ENCODE measurements at regions not wholly inside any gene's neighbourhood (a gene's known extent, or its start where the extent isn't known, plus 50 kb on each side); places are given as distances from the start of the nearest gene placed in this dataset.

GRCh38 chr2:133674066-133674432, 105.8 kb upstream of the NCKAP5 start:
- DNase-seq = no peak
- ATAC-seq (replicated peaks in 1 of 2) = no peak
- Mint-ChIP-seq H3K9me3 (peaks cover 2 to 11% of the 10 kb centered on the region in 2 donors), H3K4me3 (no peak overlapping the region), H3K36me3 (ENCODE audit: insufficient read depth in 2 of 2) (peaks cover 0 to 2% of the 10 kb centered on the region in 2 donors), H3K4me1 (ENCODE audit: low read depth) (no peaks in the 10 kb centered on the region), H3K27me3 (ENCODE audit: low read depth) (peaks cover 10% of the 10 kb centered on the region), H3K27ac (no peak overlapping the region)

- Mint-ChIP-seq H3K4me3 (no peak overlapping the region), H3K36me3 (ENCODE audit: insufficient read depth in 2 of 2) (peaks cover 0 to 1% of the 10 kb centered on the region in 2 donors), H3K4me1 (ENCODE audit: low read depth) (no peaks in the 10 kb centered on the region), H3K9me3 (peaks cover 0 to 6% of the 10 kb centered on the region in 2 donors), H3K27ac (no peak overlapping the region), H3K27me3 (ENCODE audit: low read depth) (peaks cover 10% of the 10 kb centered on the region)
- ATAC-seq (replicated peaks in 1 of 2) (no peak), DNase-seq (no peak)
These were observed 106.4 kb upstream of the NCKAP5 start for GRCh38 chr2:133674433-133675331.

DNA sequence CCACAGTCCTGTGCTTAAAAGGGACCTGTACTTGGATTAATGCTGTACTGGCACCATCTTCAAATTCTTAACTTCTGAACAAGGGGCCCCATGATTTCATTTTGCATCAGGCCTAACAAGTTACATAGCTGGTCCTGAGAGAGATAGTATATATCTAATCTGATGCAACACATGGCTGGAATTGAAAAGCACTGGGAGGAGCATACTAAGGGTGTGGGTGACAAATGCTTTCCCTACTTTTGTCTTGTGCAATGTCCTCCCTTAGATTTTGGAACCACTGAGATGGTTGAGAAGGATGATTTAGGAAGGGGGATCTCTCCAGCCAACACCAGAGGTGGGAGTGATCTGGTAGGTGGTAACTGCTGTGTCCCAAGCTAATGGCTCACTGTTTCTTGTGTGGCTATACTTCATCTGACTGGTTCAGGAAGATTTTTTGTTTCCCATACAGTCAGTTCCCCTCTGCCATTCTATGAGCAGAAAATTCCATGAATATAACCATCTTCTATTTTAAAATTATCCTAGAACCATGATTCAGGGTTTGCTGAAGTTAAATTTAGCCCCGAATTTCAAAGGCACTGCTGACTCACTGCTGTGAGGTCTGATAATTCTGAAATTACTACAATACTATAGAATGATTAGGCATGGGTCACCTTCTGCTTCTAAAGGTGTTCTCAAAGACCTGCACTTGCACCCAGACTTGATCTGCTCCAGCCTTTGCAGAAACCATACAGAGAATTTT, 108.3 kb upstream of the NCKAP5 start:
- no peaks in the 10 kb centered on the region for H3K4me1 Mint-ChIP-seq (ENCODE audit: low read depth)
- H3K4me3 Mint-ChIP-seq = no peak overlapping the region
- ATAC-seq (replicated peaks in 1 of 2) (no peak), DNase-seq (no peak)
- H3K27ac Mint-ChIP-seq = no peak overlapping the region
- H3K36me3 Mint-ChIP-seq (ENCODE audit: insufficient read depth in 2 of 2) = no peaks in the 10 kb centered on the region
- peaks cover 0 to 4% of the 10 kb centered on the region in 2 donors for H3K9me3 Mint-ChIP-seq
- peaks cover 10% of the 10 kb centered on the region for H3K27me3 Mint-ChIP-seq (ENCODE audit: low read depth)

GRCh38 chr2:133680343-133681049, 112.2 kb upstream of the NCKAP5 start:
- ATAC-seq (replicated peaks in 1 of 2) (no peak), DNase-seq (no peak)
- no peaks in the 10 kb centered on the region for H3K27me3 Mint-ChIP-seq (ENCODE audit: low read depth)
- H3K9me3 Mint-ChIP-seq = peaks cover 0 to 2% of the 10 kb centered on the region in 2 donors
- no peak overlapping the region for H3K27ac Mint-ChIP-seq
- no peak overlapping the region for H3K4me3 Mint-ChIP-seq
- no peaks in the 10 kb centered on the region for H3K4me1 Mint-ChIP-seq (ENCODE audit: low read depth)
- H3K36me3 Mint-ChIP-seq (ENCODE audit: insufficient read depth in 2 of 2) = no peaks in the 10 kb centered on the region

GRCh38 chr2:133682347-133682746, 114.1 kb upstream of the NCKAP5 start:
- no peak overlapping the region for H3K27ac Mint-ChIP-seq
- H3K9me3 Mint-ChIP-seq = no peaks in the 10 kb centered on the region
- ATAC-seq (replicated peaks in 1 of 2) = no peak
- no peak for DNase-seq
- no peaks in the 10 kb centered on the region for H3K4me1 Mint-ChIP-seq (ENCODE audit: low read depth)
- no peaks in the 10 kb centered on the region for H3K36me3 Mint-ChIP-seq (ENCODE audit: insufficient read depth in 2 of 2)
- no peaks in the 10 kb centered on the region for H3K27me3 Mint-ChIP-seq (ENCODE audit: low read depth)
- H3K4me3 Mint-ChIP-seq = no peak overlapping the region

- DNase-seq (no peak), ATAC-seq (replicated peaks in 1 of 2) (no peak)
- H3K27me3 Mint-ChIP-seq (ENCODE audit: low read depth) = no peaks in the 10 kb centered on the region
- H3K9me3 Mint-ChIP-seq = no peaks in the 10 kb centered on the region
- H3K27ac Mint-ChIP-seq = no peak overlapping the region
- H3K4me1 Mint-ChIP-seq (ENCODE audit: low read depth) = no peaks in the 10 kb centered on the region
- no peaks in the 10 kb centered on the region for H3K36me3 Mint-ChIP-seq (ENCODE audit: insufficient read depth in 2 of 2)
- H3K4me3 Mint-ChIP-seq = no peak overlapping the region
These were observed 114.6 kb upstream of the NCKAP5 start for GRCh38 chr2:133682906-133683305.

DNA sequence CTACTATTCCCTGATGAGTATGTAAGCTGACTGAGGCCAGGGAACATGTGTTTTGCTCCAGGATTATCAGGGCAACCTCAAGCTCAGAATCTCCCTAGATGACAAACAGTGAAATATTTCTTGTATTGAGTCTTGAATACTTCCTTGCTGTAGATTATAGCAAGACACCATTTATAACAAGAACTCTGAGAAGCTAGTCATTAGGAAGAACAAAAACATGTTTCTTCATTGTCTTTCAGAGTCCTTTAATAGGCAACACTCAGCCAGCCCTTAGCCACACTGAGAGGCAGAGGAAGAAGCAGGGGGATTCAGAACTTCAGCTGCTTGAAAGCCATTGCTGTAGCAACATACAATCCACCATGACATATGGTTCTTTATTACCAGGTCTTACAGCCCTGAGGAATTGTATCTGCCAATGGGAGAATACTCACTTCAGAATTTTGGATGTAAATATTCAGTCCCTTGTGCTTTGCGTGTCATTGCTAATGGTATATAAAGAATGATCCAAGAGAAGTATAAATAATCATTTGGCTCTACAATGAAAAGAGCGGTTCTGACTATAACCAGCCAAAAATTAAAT, 117.5 kb upstream of the NCKAP5 start:
- DNase-seq (no peak), ATAC-seq (replicated peaks in 1 of 2) (no peak)
- no peak overlapping the region for H3K4me3 Mint-ChIP-seq
- H3K36me3 Mint-ChIP-seq (ENCODE audit: insufficient read depth in 2 of 2) = no peaks in the 10 kb centered on the region
- no peak overlapping the region for H3K27ac Mint-ChIP-seq
- peaks cover 0 to 3% of the 10 kb centered on the region in 2 donors for H3K9me3 Mint-ChIP-seq
- H3K27me3 Mint-ChIP-seq (ENCODE audit: low read depth) = no peaks in the 10 kb centered on the region
- no peaks in the 10 kb centered on the region for H3K4me1 Mint-ChIP-seq (ENCODE audit: low read depth)

GRCh38 chr2:133690780-133691179, 122.5 kb upstream of the NCKAP5 start:
- ATAC-seq (replicated peaks in 1 of 2) = no peak
- no peaks in the 10 kb centered on the region for H3K4me1 Mint-ChIP-seq (ENCODE audit: low read depth)

GRCh38 chr2:133691336-133691735, 123.1 kb upstream of the NCKAP5 start:
- no peak for ATAC-seq (replicated peaks in 1 of 2)
- Mint-ChIP-seq H3K36me3 (ENCODE audit: insufficient read depth in 2 of 2) (no peaks in the 10 kb centered on the region), H3K27me3 (ENCODE audit: low read depth) (no peaks in the 10 kb centered on the region), H3K4me3 (no peak overlapping the region), H3K27ac (no peak overlapping the region), H3K9me3 (peaks cover 3% of the 10 kb centered on the region in 2 donors), H3K4me1 (ENCODE audit: low read depth) (no peaks in the 10 kb centered on the region)
- no peak for DNase-seq

More at GRCh38 chr2:133690780-133691179, 122.5 kb upstream of the NCKAP5 start:
- DNase-seq = no peak
- Mint-ChIP-seq H3K9me3 (peaks cover 3% of the 10 kb centered on the region in 2 donors), H3K27ac (no peak overlapping the region), H3K27me3 (ENCODE audit: low read depth) (no peaks in the 10 kb centered on the region), H3K36me3 (ENCODE audit: insufficient read depth in 2 of 2) (no peaks in the 10 kb centered on the region), H3K4me3 (no peak overlapping the region)

DNA sequence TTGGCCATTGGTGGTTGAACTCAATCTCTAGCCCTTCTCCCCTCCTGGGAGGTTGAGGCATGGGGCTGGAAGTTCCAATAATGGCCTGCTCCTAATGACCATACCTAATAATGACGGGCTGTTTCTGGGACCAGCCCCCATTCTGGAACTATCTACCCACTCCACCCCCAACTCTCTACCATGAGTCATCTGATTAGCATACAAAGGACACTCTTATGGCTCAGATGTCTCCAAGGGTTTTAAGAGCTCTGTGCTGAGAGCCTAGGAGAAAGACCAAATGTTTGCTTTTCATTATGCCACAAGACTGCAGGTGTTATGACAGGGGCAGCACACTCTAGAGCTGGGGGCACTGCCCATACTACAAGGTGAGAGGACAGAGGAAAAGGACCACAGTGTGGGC, 137.0 kb upstream of the NCKAP5 start:
- H3K4me1 Mint-ChIP-seq (ENCODE audit: low read depth) = no peaks in the 10 kb centered on the region
- no peak overlapping the region for H3K4me3 Mint-ChIP-seq
- H3K27me3 Mint-ChIP-seq (ENCODE audit: low read depth) = no peaks in the 10 kb centered on the region
- no peaks in the 10 kb centered on the region for H3K36me3 Mint-ChIP-seq (ENCODE audit: insufficient read depth in 2 of 2)
- ATAC-seq (replicated peaks in 1 of 2) (no peak), DNase-seq (no peak)
- H3K27ac Mint-ChIP-seq = no peak overlapping the region
- H3K9me3 Mint-ChIP-seq = peaks cover 6 to 8% of the 10 kb centered on the region in 2 donors

GRCh38 chr2:133710613-133711012, 142.3 kb upstream of the NCKAP5 start:
- H3K4me1 Mint-ChIP-seq (ENCODE audit: low read depth) = no peaks in the 10 kb centered on the region
- no peak overlapping the region for H3K27ac Mint-ChIP-seq
- H3K27me3 Mint-ChIP-seq (ENCODE audit: low read depth) = no peaks in the 10 kb centered on the region
- ATAC-seq (replicated peaks in 1 of 2) = no peak
- peaks cover 6 to 10% of the 10 kb centered on the region in 2 donors for H3K9me3 Mint-ChIP-seq
- no peak for DNase-seq
- no peak overlapping the region for H3K4me3 Mint-ChIP-seq
- no peaks in the 10 kb centered on the region for H3K36me3 Mint-ChIP-seq (ENCODE audit: insufficient read depth in 2 of 2)

DNA sequence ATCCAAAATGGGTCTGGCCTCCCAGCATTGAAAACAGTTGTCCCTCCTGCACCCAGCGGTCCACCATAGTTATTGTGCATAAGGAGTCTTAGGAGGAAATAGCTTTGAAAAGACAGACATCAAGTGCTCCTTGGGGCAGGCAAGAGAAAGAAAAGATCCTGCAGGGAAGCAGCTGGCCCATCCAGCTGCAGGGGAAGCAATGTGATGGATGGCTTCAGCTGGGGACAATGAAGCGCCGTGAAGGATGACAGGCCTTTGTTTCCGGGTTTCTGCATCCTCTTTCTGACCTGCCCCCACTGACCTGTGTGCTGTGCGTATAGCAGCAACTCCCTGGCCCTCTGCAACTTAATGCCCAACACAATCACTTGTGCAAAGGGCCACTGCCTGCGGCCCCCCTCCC, 142.9 kb upstream of the NCKAP5 start:
- H3K4me1 Mint-ChIP-seq (ENCODE audit: low read depth) = no peaks in the 10 kb centered on the region

DNA sequence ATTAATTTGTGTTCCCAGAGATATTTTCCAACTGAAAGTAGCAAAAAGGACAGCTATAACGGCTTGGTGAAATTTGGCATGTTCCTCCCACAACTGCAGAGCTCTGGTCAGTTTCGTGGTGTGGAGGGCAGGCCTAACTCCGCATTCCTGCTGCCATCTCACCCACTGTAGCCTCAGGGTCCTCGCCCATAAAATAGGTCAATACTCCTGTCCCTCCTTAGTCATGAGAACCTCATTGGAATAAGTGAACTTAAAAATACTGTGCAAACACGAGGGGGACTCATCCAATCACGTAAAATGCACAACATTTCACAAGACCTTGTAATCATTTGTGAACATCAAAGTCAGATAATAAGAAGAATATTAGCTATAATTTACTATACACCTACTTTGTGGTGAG, 143.5 kb upstream of the NCKAP5 start:
- no peaks in the 10 kb centered on the region for H3K36me3 Mint-ChIP-seq (ENCODE audit: insufficient read depth in 2 of 2)
- DNase-seq (no peak), ATAC-seq (replicated peaks in 1 of 2) (no peak)
- H3K9me3 Mint-ChIP-seq = peaks cover 6 to 8% of the 10 kb centered on the region in 2 donors
- H3K4me3 Mint-ChIP-seq = no peak overlapping the region
- H3K4me1 Mint-ChIP-seq (ENCODE audit: low read depth) = no peaks in the 10 kb centered on the region
- no peaks in the 10 kb centered on the region for H3K27me3 Mint-ChIP-seq (ENCODE audit: low read depth)
- no peak overlapping the region for H3K27ac Mint-ChIP-seq

More for the DNA sequence above, 142.9 kb upstream of the NCKAP5 start:
- ATAC-seq (replicated peaks in 1 of 2) (no peak), DNase-seq (no peak)
- Mint-ChIP-seq H3K9me3 (peaks cover 6 to 10% of the 10 kb centered on the region in 2 donors), H3K27me3 (ENCODE audit: low read depth) (no peaks in the 10 kb centered on the region), H3K36me3 (ENCODE audit: insufficient read depth in 2 of 2) (no peaks in the 10 kb centered on the region), H3K27ac (no peak overlapping the region), H3K4me3 (no peak overlapping the region)
